HEK293 (cell line): ENCODE measurements at regions not wholly inside any gene's neighbourhood (a gene's known extent, or its start where the extent isn't known, plus 50 kb on each side); places are given as distances from the start of the nearest gene placed in this dataset.

ENCODE experiments used
- CTCF ChIA-PET: fragments of 350-600 bp; formaldehyde crosslinking; extraction: SDS; loops from one replicate; lab custom pipeline; 2021; ENCODE audit warnings: antibody characterized with exemption; lab: Yijun Ruan, JAX
- POLR2A ChIA-PET: fragments of 300-600 bp; formaldehyde crosslinking; extraction: SDS; loops from one replicate; lab custom pipeline; 2020; ENCODE audit warnings: antibody characterized with exemption, inconsistent platforms; lab: Yijun Ruan, JAX
- H3K27ac ChIP-seq: fragments of 200-500 bp; sonication (Bioruptor generic); 2 replicates; pipeline ENCODE4 v1.5.1; 2014; ENCODE audit warnings: low read depth, low read length, control low read depth, inconsistent platforms; ENCODE audit errors: extremely low read depth
- H3K36me3 ChIP-seq, 2 experiments: fragments of 200-500 bp in 1 of 2; sonication (Bioruptor generic) in 1 of 2; 1 replicate in 1 of 2; 2 replicates in 1 of 2; pipeline ENCODE4 v1.5.1; 2014 to 2017; ENCODE audit warnings: inconsistent platforms in 2 of 2, low read length in 2 of 2; ENCODE audit not compliant: control insufficient read depth in 2 of 2, insufficient read depth in 1 of 2
- H3K4me1 ChIP-seq: fragments of 200-500 bp; sonication (Bioruptor generic); 2 replicates; pipeline ENCODE4 v1.5.1; 2014; ENCODE audit warnings: mild to moderate bottlenecking, low read length, inconsistent platforms; ENCODE audit not compliant: control insufficient read depth, insufficient read depth
- H3K4me3 ChIP-seq: 2 replicates; pipeline ENCODE4 v1.5.1; 2011; ENCODE audit warnings: low read depth, mild to moderate bottlenecking, control low read depth, low read length, moderate library complexity
- H3K9me3 ChIP-seq: fragments of 200-500 bp; sonication (Bioruptor generic); 2 replicates; pipeline ENCODE4 v1.5.1; 2014; ENCODE audit warnings: low read depth, low read length, inconsistent platforms; ENCODE audit not compliant: control insufficient read depth, insufficient read depth
- HOXA7 ChIP-seq: sonication (generic); formaldehyde crosslinking; IDR thresholded peaks from 2 replicates; pipeline ENCODE4 v1.8.1; 2022; ENCODE audit warnings: missing genetic modification reagents, borderline replicate concordance
- KLF17 ChIP-seq: fragments of 450-650 bp; formaldehyde crosslinking; IDR thresholded peaks from 2 replicates; pipeline ENCODE4 v1.5.1; 2016; ENCODE audit warnings: missing biosample characterization, missing genetic modification characterization
- KLF9 ChIP-seq: fragments of 450-650 bp; formaldehyde crosslinking; IDR thresholded peaks from 2 replicates; pipeline ENCODE4 v1.5.1; 2016; ENCODE audit warnings: missing biosample characterization, missing genetic modification characterization, low read depth
- PRDM1 ChIP-seq: fragments of 450-650 bp; formaldehyde crosslinking; IDR thresholded peaks from 2 replicates; pipeline ENCODE4; 2016; ENCODE audit warnings: missing biosample characterization, missing genetic modification characterization
- REPIN1 ChIP-seq: fragments of 450-650 bp; formaldehyde crosslinking; IDR thresholded peaks from 2 replicates; pipeline ENCODE4 v1.5.1; 2017; ENCODE audit warnings: missing biosample characterization, missing genetic modification characterization, low read depth
- SETDB1 ChIP-seq: IDR thresholded peaks from one replicate; pipeline ENCODE4 v1.6.1; 2017; ENCODE audit warnings: mild to moderate bottlenecking, low read length, moderate library complexity, mixed read lengths; ENCODE audit not compliant: insufficient read length
- SP3 ChIP-seq: fragments of 450-650 bp; formaldehyde crosslinking; IDR thresholded peaks from 2 replicates; pipeline ENCODE4 v1.5.1; 2016; ENCODE audit warnings: missing biosample characterization, missing genetic modification characterization
- YY1 ChIP-seq: fragments of 450-650 bp; formaldehyde crosslinking; IDR thresholded peaks from 2 replicates; pipeline ENCODE4 v1.5.1; 2018; ENCODE audit warnings: missing biosample characterization, missing genetic modification characterization
- ZBTB21 ChIP-seq: fragments of 450-650 bp; formaldehyde crosslinking; IDR thresholded peaks from 2 replicates; pipeline ENCODE4 v1.5.1; 2017; ENCODE audit warnings: missing biosample characterization, missing genetic modification characterization
- ZBTB44 ChIP-seq: fragments of 450-650 bp; IDR thresholded peaks from 2 replicates; pipeline ENCODE4 v1.5.1; 2018; ENCODE audit warnings: missing biosample characterization, mild to moderate bottlenecking, missing genetic modification characterization
- ZFHX2 ChIP-seq: fragments of 450-650 bp; formaldehyde crosslinking; conservative IDR thresholded peaks from 2 replicates; pipeline ENCODE4 v1.5.1; 2016; ENCODE audit warnings: missing biosample characterization, missing genetic modification characterization
- ZFP41 ChIP-seq: fragments of 450-650 bp; formaldehyde crosslinking; IDR thresholded peaks from 2 replicates; pipeline ENCODE4 v1.5.1; 2016; ENCODE audit warnings: missing biosample characterization, missing genetic modification characterization, borderline replicate concordance
- ZNF140 ChIP-seq: fragments of 450-650 bp; formaldehyde crosslinking; IDR thresholded peaks from 2 replicates; pipeline ENCODE4 v1.5.1; 2016; ENCODE audit warnings: missing biosample characterization, missing genetic modification characterization
- ZNF155 ChIP-seq: fragments of 450-650 bp; formaldehyde crosslinking; IDR thresholded peaks from 2 replicates; pipeline ENCODE4 v1.5.1; 2016; ENCODE audit warnings: missing biosample characterization, missing genetic modification characterization
- ZNF174 ChIP-seq: fragments of 450-650 bp; formaldehyde crosslinking; IDR thresholded peaks from 2 replicates; pipeline ENCODE4 v1.5.0; 2017; ENCODE audit warnings: missing biosample characterization, mild to moderate bottlenecking, missing genetic modification characterization
- ZNF202 ChIP-seq: fragments of 450-650 bp; formaldehyde crosslinking; IDR thresholded peaks from 2 replicates; pipeline ENCODE4 v1.5.1; 2016; ENCODE audit warnings: missing biosample characterization, missing genetic modification characterization, borderline replicate concordance
- ZNF223 ChIP-seq: fragments of 450-650 bp; formaldehyde crosslinking; IDR thresholded peaks from 2 replicates; pipeline ENCODE4 v1.5.1; 2016; ENCODE audit warnings: missing biosample characterization, missing genetic modification characterization
- ZNF311 ChIP-seq: fragments of 450-650 bp; formaldehyde crosslinking; IDR thresholded peaks from 2 replicates; pipeline ENCODE4 v1.5.1; 2017; ENCODE audit warnings: missing biosample characterization, missing genetic modification characterization, borderline replicate concordance
- ZNF324 ChIP-seq: fragments of 450-650 bp; formaldehyde crosslinking; IDR thresholded peaks from 2 replicates; pipeline ENCODE4 v1.5.1; 2016; ENCODE audit warnings: missing biosample characterization, missing genetic modification characterization
- ZNF394 ChIP-seq: fragments of 450-650 bp; formaldehyde crosslinking; IDR thresholded peaks from 2 replicates; pipeline ENCODE4 v1.5.1; 2016; ENCODE audit warnings: missing biosample characterization, missing genetic modification characterization, mild to moderate bottlenecking, moderate library complexity, borderline replicate concordance
- ZNF423 ChIP-seq: fragments of 450-650 bp; formaldehyde crosslinking; IDR thresholded peaks from 2 replicates; pipeline ENCODE4 v1.5.1; 2016; ENCODE audit warnings: missing biosample characterization, missing genetic modification characterization
- ZNF48 ChIP-seq: fragments of 450-650 bp; formaldehyde crosslinking; IDR thresholded peaks from 2 replicates; pipeline ENCODE4 v1.5.1; 2016; ENCODE audit warnings: missing biosample characterization, missing genetic modification characterization
- ZNF529 ChIP-seq: fragments of 450-650 bp; formaldehyde crosslinking; IDR thresholded peaks from 2 replicates; pipeline ENCODE4 v1.5.1; 2017; ENCODE audit warnings: missing genetic modification characterization, missing biosample characterization; ENCODE audit not compliant: insufficient replicate concordance
- ZNF558 ChIP-seq: fragments of 450-650 bp; formaldehyde crosslinking; IDR thresholded peaks from 2 replicates; pipeline ENCODE4 v1.5.1; 2016; ENCODE audit warnings: missing biosample characterization, missing genetic modification characterization
- ZNF610 ChIP-seq: fragments of 450-650 bp; formaldehyde crosslinking; IDR thresholded peaks from 2 replicates; pipeline ENCODE4 v1.5.1; 2016; ENCODE audit warnings: missing biosample characterization, missing genetic modification characterization, borderline replicate concordance
- ZNF707 ChIP-seq: fragments of 450-650 bp; formaldehyde crosslinking; IDR thresholded peaks from 2 replicates; pipeline ENCODE4 v1.5.1; 2016; ENCODE audit warnings: missing biosample characterization, missing genetic modification characterization
- ZNF843 ChIP-seq: fragments of 450-650 bp; formaldehyde crosslinking; IDR thresholded peaks from 2 replicates; pipeline ENCODE4 v1.5.1; 2016; ENCODE audit warnings: missing biosample characterization, missing genetic modification characterization

- no peaks in the 10 kb centered on the region for H3K9me3 ChIP-seq
- no peaks in the 10 kb centered on the region for H3K36me3 ChIP-seq
- ChIA-PET CTCF (no interaction called here), POLR2A (no interaction called here)
- H3K27ac ChIP-seq, result no peak overlapping the region
- no peak overlapping the region for H3K4me3 ChIP-seq
- no peak for TF ChIP-seq KLF17 (tag by site-specific recombination)
- TF ChIP-seq ZFP41 (tag by site-specific recombination), result no peak
- no peak for TF ChIP-seq HOXA7 (CRISPR knock-in tag)
- TF ChIP-seq REPIN1 (tag by site-specific recombination), result no peak
- TF ChIP-seq ZNF48 (tag by site-specific recombination), result no peak
- TF ChIP-seq ZNF843 (tag by site-specific recombination), result no peak
- no peaks in the 10 kb centered on the region for H3K4me1 ChIP-seq
Measured at GRCh38 chr18:39870591-39870990, 2084.4 kb upstream of the PIK3C3 start.

- ChIA-PET CTCF (interaction anchor here (0.6 kb wide), 1 partner anchor 792 kb away, joined by 3 read pairs; no protein-coding TSS in a partner anchor), POLR2A (interaction anchor here (0.7 kb wide), 1 partner anchor 626 kb away, joined by 3 read pairs; no protein-coding TSS in a partner anchor)
- Histone ChIP-seq H3K4me1 (no peaks in the 10 kb centered on the region), H3K4me3 (no peak overlapping the region), H3K9me3 (no peaks in the 10 kb centered on the region), H3K36me3 (no peaks in the 10 kb centered on the region), H3K27ac (no peak overlapping the region)
- no peak for TF ChIP-seq ZNF610 (tag by site-specific recombination)
- TF ChIP-seq ZNF558 (tag by site-specific recombination), result no peak
- no peak for TF ChIP-seq SP3 (tag by site-specific recombination)
- no peak for TF ChIP-seq ZNF174 (tag by site-specific recombination)
- no peak for TF ChIP-seq PRDM1 (tag by site-specific recombination)
- no peak for TF ChIP-seq ZNF311 (tag by site-specific recombination)
- no peak for TF ChIP-seq ZNF223
- no peak for TF ChIP-seq ZNF140 (tag by site-specific recombination)
- TF ChIP-seq YY1, result no peak
- no peak for TF ChIP-seq SETDB1
Measured at GRCh38 chr18:39863916-39864315, 2091.1 kb upstream of the PIK3C3 start.

DNA sequence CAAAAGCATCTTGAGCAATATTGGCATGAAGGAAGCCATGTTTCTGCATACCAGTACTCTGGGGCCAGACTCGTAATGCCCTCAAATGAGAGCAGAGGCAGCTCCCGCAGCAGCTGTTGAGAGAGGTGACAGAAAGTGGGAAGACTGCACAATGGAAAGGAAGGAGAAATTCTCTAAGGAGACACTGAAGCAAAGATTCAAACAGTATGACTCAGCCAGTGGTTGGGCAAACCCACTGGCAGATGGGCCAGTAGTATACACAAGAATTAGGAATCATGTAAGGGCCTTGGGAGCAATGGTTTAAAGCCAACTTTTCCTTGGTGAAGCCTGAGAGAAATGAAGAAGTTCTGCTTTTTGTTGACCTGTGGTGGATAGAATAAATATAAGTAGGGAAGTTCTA, 2092.7 kb upstream of the PIK3C3 start:
- CTCF ChIA-PET, result no interaction called here
- Histone ChIP-seq H3K27ac (no peak overlapping the region), H3K36me3 (no peaks in the 10 kb centered on the region), H3K9me3 (no peaks in the 10 kb centered on the region), H3K4me1 (no peaks in the 10 kb centered on the region), H3K4me3 (no peak overlapping the region)
- TF ChIP-seq SETDB1, result no peak
- TF ChIP-seq ZBTB21, result no peak
- TF ChIP-seq ZNF394, result no peak
- POLR2A ChIA-PET, result no interaction called here

GRCh38 chr18:39854291-39854690, 2100.7 kb upstream of the PIK3C3 start:
- Histone ChIP-seq H3K27ac (no peak overlapping the region), H3K4me3 (no peak overlapping the region), H3K4me1 (no peaks in the 10 kb centered on the region), H3K9me3 (no peaks in the 10 kb centered on the region), H3K36me3 (no peaks in the 10 kb centered on the region)
- CTCF ChIA-PET, result no interaction called here
- POLR2A ChIA-PET, result no interaction called here
- TF ChIP-seq ZNF324, result no peak
- no peak for TF ChIP-seq ZFHX2 (tag by site-specific recombination)
- TF ChIP-seq ZNF202 (tag by site-specific recombination), result no peak
- TF ChIP-seq ZNF707 (tag by site-specific recombination), result no peak
- no peak for TF ChIP-seq ZNF423 (tag by site-specific recombination)
- TF ChIP-seq KLF9, result no peak
- TF ChIP-seq ZNF529 (tag by site-specific recombination), result no peak
- no peak for TF ChIP-seq ZBTB44 (tag by site-specific recombination)
- TF ChIP-seq KLF17 (tag by site-specific recombination), result no peak
- no peak for TF ChIP-seq ZNF155 (tag by site-specific recombination)
